Thymus (tissue), 11 donors: ENCODE measurements at regions not wholly inside any gene's neighbourhood (a gene's known extent, or its start where the extent isn't known, plus 50 kb on each side); places are given as distances from the start of the nearest gene placed in this dataset.

Experiments used
- DNase-seq, 9 donors: peaks; one replicate each; pipeline ENCODE4 v3.0.0-alpha.2; 2013; ENCODE audit warnings: low spot score in 9 of 9, low read depth in 6 of 9, missing footprints in 1 of 9
- H3K27ac ChIP-seq, 2 donors: one replicate each; pipeline ENCODE4 v1.5.1; 2013; ENCODE audit warnings: control low read depth in 1 of 2, low read depth in 1 of 2, low read length in 1 of 2, mild to moderate bottlenecking in 1 of 2, moderate library complexity in 1 of 2
- H3K27me3 ChIP-seq, 2 donors: one replicate each; pipeline ENCODE4 v1.5.1; 2013; ENCODE audit warnings: low read length in 1 of 2; ENCODE audit not compliant: control insufficient read depth in 2 of 2, insufficient read depth in 1 of 2
- H3K36me3 ChIP-seq, 2 donors: one replicate each; pipeline ENCODE4 v1.5.1; 2013; ENCODE audit warnings: low read length in 1 of 2, mild to moderate bottlenecking in 1 of 2, moderate library complexity in 1 of 2; ENCODE audit not compliant: control insufficient read depth in 2 of 2, insufficient read depth in 2 of 2
- H3K4me1 ChIP-seq, 2 donors: one replicate each; pipeline ENCODE4 v1.5.1; 2013; ENCODE audit warnings: low read length in 2 of 2; ENCODE audit not compliant: control insufficient read depth in 2 of 2, insufficient read depth in 2 of 2
- H3K4me3 ChIP-seq, 2 donors: one replicate each; pipeline ENCODE4 v1.5.1; 2013; ENCODE audit warnings: low read length in 2 of 2, control low read depth in 1 of 2, mild to moderate bottlenecking in 1 of 2
- H3K9me3 ChIP-seq, 2 donors: one replicate each; pipeline ENCODE4 v1.5.1; 2013; ENCODE audit warnings: low read length in 1 of 2, mild to moderate bottlenecking in 1 of 2; ENCODE audit not compliant: control insufficient read depth in 2 of 2, insufficient read depth in 1 of 2
- WGBS: extraction: QIAGEN DNeasy Blood & Tissue Kit; methylation state at CpG from one replicate; pipeline ENCODE4 v1.1.7; 2013; 5-methylcytosine and 5-hydroxymethylcytosine counted together
- donor health status: healthy.

DNA sequence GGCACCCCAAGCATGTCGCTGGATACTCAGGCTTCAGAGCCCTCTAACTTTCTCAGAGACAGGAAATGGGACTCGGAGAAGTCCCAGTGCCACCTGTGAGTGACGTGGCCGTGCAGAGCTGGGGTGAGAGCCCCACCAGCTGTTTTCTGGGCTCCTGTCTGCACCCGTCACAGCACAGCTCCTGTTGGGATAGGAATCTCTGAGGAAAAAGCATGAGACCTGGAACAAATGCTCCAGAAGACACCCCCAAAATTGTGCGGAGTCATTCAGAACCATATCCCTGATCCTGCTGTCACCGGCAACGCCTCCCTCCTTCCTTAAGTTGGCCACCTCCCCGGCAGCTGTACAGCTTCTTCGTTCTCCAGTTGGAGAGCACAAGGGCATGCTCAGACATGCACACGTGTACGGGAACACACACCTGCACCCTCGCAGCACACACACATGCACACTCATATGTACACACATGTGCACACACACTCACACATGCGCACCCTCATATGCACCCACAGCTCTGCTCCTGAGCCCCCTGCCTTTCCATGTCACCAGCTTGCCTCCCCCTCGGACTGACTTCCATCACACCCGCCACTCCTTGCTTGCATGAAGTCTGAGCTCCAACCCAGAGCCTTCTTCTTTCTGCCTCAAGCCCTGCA is 1430.0 kb downstream of the BRD1 start:
- Histone ChIP-seq H3K9me3 (no peaks in the 10 kb centered on the region), H3K27me3 (peaks cover 0 to 3% of the 10 kb centered on the region in 2 donors), H3K4me1 (no peaks in the 10 kb centered on the region), H3K27ac (no peak overlapping the region), H3K4me3 (no peak overlapping the region), H3K36me3 (no peaks in the 10 kb centered on the region)
- DNase-seq: no peak
- 90% methylated on average over 16 of the region's 16 CpGs for WGBS

GRCh38 chr22:48396785-48397530 is 1430.7 kb downstream of the BRD1 start:
- Histone ChIP-seq H3K4me1 (no peaks in the 10 kb centered on the region), H3K27ac (no peak overlapping the region), H3K36me3 (no peaks in the 10 kb centered on the region), H3K9me3 (no peaks in the 10 kb centered on the region), H3K27me3 (peaks cover 0 to 3% of the 10 kb centered on the region in 2 donors), H3K4me3 (no peak overlapping the region)
- no peak for DNase-seq
- WGBS: 91% methylated on average over 31 of the region's 31 CpGs

DNA sequence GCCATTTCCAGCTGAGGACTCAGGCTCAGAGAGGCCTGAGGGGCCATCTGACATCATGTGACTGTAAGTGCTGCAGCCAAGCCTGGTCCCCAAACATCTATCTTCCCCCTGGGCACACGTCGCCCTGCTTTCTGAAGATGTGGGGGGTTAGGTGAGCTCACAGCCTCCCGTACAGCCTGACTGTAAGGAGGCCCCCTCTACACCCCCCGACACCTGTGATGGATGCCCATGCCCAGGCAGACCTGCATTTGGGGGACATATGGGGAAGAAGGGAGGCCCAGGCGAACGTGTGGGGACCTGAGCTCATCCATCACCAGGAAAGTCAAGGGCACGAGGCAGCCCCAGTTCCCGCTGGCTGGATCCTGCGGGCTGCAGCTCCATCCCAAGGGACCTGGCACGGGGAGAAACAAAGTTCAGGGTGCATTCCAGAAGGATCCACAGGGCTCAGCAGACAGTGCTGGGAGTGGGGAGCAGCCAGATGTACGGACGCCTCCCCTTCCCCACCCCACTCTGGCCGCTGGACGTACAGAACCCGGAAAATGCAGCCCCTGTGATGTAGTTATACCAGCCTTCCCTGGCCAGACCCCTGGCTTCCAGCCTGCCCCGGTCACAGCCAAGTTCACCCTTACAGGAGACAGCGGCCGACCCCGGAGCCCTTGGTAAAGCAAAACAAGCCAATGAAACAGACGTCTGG is 1431.4 kb downstream of the BRD1 start:
- no peak overlapping the region for H3K4me3 ChIP-seq
- H3K27ac ChIP-seq: no peak overlapping the region
- 93% methylated on average over 20 of the region's 20 CpGs for WGBS
- no peak for DNase-seq
- H3K36me3 ChIP-seq: no peaks in the 10 kb centered on the region
- H3K4me1 ChIP-seq: no peaks in the 10 kb centered on the region
- peaks cover 0 to 5% of the 10 kb centered on the region in 2 donors for H3K27me3 ChIP-seq
- H3K9me3 ChIP-seq: no peaks in the 10 kb centered on the region

DNA sequence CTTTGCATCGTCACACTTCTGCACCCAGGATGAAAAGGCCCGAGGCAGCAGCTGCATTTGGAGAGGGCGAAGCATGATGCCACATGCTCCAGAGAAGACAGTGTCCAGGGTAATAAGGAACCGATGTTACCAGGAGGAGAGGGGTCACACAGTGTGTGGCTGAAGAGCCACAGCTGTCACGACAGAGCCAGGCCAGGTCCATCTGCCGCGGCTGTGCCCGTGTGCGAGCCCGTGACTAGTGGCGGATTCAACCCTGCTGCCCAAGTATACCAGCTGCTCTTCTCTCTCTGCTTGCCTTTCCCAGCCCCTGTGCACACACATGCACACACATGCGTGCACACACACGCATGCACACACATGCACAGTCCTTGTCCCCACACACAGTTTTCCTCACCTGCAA is 1432.5 kb downstream of the BRD1 start:
- Histone ChIP-seq H3K27ac (no peak overlapping the region), H3K27me3 (peaks cover 0 to 8% of the 10 kb centered on the region in 2 donors), H3K36me3 (no peaks in the 10 kb centered on the region), H3K4me3 (no peak overlapping the region), H3K4me1 (no peaks in the 10 kb centered on the region), H3K9me3 (no peaks in the 10 kb centered on the region)
- WGBS: 95% methylated on average over 13 of the region's 13 CpGs
- no peak for DNase-seq

- Histone ChIP-seq H3K27ac (no peak overlapping the region), H3K36me3 (no peaks in the 10 kb centered on the region), H3K27me3 (peaks cover 0 to 8% of the 10 kb centered on the region in 2 donors), H3K9me3 (no peaks in the 10 kb centered on the region), H3K4me1 (no peaks in the 10 kb centered on the region), H3K4me3 (no peak overlapping the region)
- WGBS: 82% methylated on average over 8 of the region's 8 CpGs
- no peak for DNase-seq
Observed at GRCh38 chr22:48394787-48395186, 1432.9 kb downstream of the BRD1 start.

DNA sequence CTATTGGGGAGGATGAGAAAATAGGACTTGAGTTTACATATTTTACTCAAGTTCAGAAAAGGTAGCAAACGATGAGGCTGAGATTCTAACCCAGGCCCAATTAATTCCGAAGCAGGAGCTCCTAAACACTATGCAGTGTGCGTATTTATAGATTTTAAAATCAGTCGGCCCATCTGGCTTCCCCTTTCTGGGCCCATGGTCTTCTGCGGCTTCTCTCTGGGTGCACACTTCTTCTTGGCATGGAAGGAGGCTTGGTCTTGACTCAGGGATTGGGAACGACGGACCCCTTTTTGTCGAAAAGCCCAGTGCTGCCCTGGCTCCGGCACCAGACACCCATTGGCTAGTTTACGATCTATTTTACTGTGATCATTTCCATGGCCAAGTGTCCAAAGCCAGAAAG is 1433.8 kb downstream of the BRD1 start:
- Histone ChIP-seq H3K9me3 (no peaks in the 10 kb centered on the region), H3K4me3 (no peak overlapping the region), H3K27ac (no peak overlapping the region), H3K36me3 (no peaks in the 10 kb centered on the region), H3K27me3 (peaks cover 0 to 10% of the 10 kb centered on the region in 2 donors), H3K4me1 (no peaks in the 10 kb centered on the region)
- WGBS: 93% methylated on average over 10 of the region's 10 CpGs
- DNase-seq: no peak

DNA sequence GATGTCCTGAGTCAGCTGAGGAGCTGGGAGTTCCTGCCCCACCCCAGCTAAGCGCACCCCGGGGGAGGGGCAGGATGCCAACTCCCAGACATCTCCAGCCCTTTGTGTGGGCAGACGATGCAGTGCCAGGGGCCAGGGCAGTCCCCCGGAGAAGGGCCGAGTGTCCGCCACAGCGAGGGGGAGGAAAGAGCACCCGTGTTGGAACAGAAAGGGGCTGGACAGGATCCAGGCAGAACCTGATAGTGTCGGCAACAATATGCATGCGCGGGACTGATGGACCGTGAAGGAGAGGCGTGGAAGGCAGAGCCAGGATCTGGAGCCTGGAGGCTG is 1434.7 kb downstream of the BRD1 start:
- Histone ChIP-seq H3K36me3 (no peaks in the 10 kb centered on the region), H3K9me3 (no peaks in the 10 kb centered on the region), H3K27me3 (peaks cover 0 to 10% of the 10 kb centered on the region in 2 donors), H3K4me1 (no peaks in the 10 kb centered on the region), H3K4me3 (no peak overlapping the region), H3K27ac (no peak overlapping the region)
- 85% methylated on average over 13 of the region's 13 CpGs for WGBS
- no peak for DNase-seq

- no peak for DNase-seq
- WGBS: 85% methylated on average over 5 of the region's 5 CpGs
- no peak overlapping the region for H3K4me3 ChIP-seq
- H3K27ac ChIP-seq: no peak overlapping the region
- no peaks in the 10 kb centered on the region for H3K4me1 ChIP-seq
- H3K9me3 ChIP-seq: no peaks in the 10 kb centered on the region
- no peaks in the 10 kb centered on the region for H3K36me3 ChIP-seq
- peaks cover 0 to 10% of the 10 kb centered on the region in 2 donors for H3K27me3 ChIP-seq
Observed at GRCh38 chr22:48391820-48392219, 1435.9 kb downstream of the BRD1 start.

DNA sequence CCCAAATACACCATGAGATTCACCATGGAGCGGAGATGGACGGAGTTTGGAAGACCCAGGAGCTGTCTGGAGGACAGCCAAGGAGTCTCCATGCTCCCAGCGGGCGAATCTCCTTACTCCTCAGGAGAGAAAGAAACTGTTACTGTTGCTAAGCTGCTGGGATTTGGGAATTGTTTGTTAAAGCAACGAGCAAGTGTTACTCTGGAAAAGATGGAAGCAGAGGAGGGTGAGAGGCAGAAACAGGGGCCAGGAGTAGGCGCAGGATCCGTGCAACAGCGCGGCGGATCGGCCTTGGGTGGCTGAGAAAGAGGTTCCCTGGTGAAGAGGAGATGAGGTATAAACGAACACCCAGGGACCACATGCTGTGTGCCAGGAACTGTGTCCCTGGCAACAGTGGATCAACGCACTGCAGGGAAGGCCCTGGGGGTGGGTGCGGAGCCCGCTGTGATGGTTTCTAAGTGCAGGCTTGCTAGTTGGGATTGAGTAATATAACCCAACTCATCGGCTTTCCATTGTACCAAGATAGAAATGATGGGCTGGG is 1436.4 kb downstream of the BRD1 start:
- Histone ChIP-seq H3K27ac (no peak overlapping the region), H3K4me3 (no peak overlapping the region), H3K9me3 (no peaks in the 10 kb centered on the region), H3K36me3 (no peaks in the 10 kb centered on the region), H3K27me3 (peaks cover 0 to 10% of the 10 kb centered on the region in 2 donors), H3K4me1 (no peaks in the 10 kb centered on the region)
- DNase-seq: no peak
- WGBS: 88% methylated on average over 16 of the region's 16 CpGs
